HUDEP-2 (cell line): ENCODE measurements at regions not wholly inside any gene's neighbourhood (a gene's known extent, or its start where the extent isn't known, plus 50 kb on each side); places are given as distances from the start of the nearest gene placed in this dataset.
"Not testable (repeated sequence)": the region's sequence is repeated elsewhere in the genome, so short reads cannot be mapped to it uniquely, and the experiment has no call there.

Experiments used
- DNase-seq, 76 experiments: peaks; one replicate each; lab custom pipeline; 2025; ENCODE audit not compliant: unreplicated experiment in 76 of 76; lab: John Stamatoyannopoulos, UW

DNA sequence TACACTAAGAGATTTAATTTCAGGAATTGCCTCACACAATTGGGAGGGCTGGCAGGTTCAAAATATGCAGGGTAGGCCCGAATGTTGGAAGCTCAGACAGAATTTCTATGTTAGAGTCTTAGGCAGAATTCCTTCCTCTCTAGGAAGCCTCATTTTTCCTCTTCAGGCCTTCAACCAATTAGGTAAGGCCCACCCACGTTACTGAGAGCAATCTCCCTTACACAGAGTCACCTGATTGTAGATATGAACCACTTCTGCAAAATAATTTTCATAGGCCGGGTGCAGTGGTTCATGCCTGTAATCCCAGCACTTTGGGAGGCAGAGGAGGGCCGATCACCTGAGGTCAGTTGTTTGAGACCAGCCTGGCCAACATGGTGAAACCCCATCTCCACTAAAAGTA is 50.2 kb upstream of the HIVEP1 start:
- DNase-seq = no peak

DNA sequence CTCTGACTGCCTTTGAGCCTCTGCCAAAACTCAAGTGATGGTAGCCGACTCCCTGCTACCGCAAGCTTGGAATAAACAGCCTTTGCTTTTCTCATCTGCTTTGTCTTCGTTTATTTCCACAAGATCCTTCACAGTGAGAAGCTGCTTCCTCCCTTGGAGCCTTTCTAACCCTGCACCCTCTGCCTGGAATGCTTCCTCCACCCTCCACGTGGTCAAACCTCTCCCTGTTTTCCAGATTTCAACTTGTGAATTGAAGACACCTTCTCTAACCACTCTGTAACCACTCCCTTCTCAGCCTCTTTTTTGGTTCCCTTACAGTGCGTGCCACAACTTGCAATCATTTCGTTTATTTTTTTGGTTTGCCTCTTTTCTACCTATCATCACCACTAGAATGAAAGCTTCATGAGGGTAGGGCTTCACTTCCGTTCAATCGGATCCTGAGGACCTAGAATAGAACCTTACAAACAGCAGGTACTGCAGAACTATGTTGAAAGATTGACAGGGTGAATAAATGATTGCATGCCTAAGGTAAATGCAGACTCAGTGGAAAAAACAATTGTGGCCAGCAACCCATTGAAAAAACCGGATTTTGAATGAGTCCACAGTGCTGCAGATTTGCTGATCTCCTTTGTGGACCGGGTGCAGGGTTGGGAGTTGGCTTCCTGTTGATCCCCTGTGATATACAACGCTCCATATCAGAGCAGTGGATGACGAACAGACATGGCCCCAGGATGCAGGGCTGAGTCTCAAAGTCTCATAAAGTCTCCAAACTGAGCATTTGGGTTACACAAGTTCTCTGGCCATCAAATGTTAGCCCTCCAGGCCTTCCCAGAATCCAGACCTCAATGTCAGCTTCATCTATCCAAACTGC is 51.0 kb upstream of the HIVEP1 start:
- DNase-seq = no peak

DNA sequence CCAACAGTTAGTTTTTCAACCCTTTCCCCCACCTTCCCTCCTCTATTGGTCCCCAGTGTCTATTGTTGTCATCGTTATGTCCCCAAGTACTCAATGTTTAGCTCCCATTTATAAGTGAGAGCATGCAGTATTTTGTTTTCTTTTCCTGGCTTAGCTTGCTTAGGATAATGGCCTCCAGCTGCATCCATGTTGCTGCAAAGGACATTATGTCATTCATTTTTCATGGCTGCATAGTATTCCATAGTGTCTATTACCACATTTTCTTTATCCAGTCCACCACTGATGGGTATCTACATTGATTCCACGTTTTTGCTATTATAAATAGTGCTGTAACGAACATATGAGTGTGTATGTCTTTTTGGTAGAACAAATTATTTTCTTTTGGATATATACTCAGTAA is 55.3 kb upstream of the HIVEP1 start:
- no peak for DNase-seq

DNA sequence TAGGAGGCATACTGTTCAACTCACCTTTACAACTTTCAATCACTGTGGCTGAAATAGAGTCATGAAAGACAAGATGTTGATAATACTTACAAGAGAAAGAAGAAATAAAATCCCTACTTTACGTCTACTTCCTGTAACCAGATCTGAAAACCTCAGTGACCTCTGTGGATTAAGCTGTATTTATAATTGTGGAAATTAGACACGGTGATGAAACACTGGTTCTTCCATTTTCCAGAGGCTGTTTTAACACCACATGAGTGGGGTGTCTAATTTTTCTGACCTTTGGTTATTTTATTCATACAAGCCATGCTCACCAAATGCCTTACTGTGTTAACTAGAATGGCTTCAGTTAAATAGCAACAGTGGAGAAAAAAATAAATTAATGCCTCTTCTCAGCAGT is 58.5 kb upstream of the HIVEP1 start:
- DNase-seq = no peak

DNA sequence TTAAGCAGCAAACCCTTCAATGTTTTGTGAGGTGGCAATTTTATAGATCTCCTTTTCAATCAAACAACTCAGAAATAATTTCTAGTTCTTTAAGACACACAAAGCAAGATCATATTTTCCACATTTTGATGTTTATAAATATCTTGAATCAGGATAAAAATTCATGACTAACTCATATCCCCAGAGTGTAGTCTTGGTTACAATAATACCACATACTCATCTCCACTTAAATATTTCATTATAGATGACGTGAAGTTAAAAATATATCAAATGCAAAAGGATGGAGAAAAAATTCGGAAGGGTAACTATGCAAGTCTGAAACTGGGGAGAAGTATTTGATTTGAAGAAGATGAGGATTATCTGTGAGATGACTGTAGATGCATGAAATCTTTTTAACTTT is 59.8 kb upstream of the HIVEP1 start:
- no peak for DNase-seq

DNA sequence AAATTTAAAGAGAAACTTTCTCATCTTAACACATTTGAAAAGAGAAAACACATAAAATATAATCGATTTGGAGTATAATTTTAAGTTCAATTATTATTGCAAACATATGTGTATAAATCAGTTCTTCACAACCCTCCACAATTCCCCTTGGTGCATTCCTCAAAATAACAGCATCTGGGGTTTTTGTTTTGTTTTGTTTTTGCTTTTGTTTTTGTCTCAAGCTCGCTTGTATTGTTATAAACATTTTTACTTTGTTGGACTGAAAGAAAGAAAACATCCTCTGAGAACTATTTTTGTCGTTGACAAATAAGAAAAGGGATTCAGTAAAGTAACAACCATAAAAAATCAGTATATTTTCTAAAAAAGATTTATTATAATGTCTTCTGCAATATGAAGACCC is 60.2 kb upstream of the HIVEP1 start:
- no peak for DNase-seq

DNA sequence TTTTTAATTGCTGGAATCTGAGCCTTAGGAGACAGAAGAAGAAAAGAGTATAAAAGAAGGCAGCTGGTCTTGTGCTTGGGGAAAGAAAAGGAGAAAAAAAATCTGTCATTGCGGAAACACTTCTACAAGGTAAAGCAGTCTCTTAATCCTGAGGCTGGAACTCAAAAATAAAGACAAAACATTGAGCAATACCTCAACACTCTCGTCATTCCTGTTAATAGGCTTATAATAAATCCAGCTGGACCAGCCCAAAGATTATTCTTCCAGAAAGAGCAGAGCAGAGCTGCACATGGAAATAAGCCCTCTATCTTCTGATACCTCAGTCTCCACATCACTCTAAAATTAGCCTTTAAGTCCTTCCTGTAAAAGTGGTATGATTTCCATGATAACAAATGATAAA is 62.0 kb upstream of the HIVEP1 start:
- DNase-seq = no peak

DNA sequence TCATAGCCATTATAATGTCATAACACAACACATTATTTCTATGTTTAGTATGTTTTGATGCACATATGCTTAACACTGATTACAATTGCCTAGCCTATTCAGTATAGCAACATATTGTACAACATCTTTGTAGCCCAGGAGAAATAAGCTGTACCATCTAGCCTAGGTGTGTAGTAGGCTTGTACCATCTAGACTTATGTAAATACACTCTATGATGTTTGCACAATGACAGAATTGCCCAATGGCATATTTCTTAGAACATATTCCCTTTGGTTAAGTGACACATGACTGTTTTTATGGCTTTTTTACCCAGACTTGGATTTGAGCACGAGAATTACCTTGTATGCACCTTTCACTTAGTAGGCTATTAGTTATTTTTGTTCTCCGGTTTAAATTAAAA is 64.5 kb upstream of the HIVEP1 start:
- no peak for DNase-seq

DNA sequence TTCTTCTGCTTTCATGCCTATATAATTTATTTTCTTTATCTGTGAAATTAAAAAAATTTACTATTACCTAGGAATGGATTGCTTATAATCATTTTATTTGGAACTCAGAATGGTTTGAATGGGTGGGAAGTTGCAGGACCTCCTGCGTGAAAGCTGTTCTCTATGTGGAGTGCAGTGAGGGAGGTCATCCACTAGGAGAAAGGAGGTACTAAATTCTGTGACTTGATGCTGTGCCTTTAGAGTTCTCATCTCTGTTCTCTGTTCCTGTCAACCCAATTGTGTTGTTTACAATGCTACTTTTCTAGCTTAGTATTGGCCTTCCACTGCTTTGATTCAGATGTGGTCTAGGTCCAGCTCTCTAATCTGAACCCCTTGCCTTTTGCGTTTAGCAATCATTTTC is 65.0 kb upstream of the HIVEP1 start:
- DNase-seq = peak in 1 of 76 experiments; percentile 9

DNA sequence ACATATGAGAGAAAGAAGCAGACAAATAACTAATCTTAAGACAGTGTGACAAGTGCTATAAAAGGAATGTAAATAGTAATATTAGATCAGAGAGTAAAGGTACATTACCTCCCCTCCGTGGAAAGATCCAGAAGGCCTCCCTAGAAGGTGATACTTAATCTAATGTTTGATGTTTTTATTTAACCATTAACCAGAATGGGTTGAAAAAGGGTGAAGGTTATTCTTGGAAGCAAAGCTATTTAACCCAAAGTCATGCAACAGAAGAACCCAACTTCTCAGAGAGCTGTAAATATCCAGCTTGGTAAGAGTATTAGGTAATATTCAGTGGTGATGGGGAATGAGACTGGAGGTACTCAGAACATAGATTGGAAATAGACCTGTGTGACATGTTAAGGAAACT is 68.0 kb upstream of the HIVEP1 start:
- no peak for DNase-seq

DNA sequence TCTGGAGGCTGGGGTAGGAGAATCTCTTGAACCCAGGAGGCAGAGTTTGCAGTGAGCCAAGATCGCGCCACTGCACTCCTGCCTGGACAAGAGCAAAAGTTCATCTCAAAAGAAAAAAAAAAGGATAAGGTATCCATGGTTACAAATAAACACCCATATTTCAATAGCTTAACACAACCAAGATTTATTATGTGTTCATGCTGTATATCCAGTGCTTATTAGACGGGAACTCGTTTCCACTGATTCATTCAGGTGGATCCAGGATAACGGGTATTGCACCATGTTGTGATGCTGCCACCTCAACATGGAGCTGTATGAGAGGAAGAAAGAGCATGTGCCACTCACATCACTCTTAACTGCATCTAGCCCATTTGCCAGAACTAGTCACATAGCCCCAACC is 69.1 kb upstream of the HIVEP1 start:
- DNase-seq = no peak

DNA sequence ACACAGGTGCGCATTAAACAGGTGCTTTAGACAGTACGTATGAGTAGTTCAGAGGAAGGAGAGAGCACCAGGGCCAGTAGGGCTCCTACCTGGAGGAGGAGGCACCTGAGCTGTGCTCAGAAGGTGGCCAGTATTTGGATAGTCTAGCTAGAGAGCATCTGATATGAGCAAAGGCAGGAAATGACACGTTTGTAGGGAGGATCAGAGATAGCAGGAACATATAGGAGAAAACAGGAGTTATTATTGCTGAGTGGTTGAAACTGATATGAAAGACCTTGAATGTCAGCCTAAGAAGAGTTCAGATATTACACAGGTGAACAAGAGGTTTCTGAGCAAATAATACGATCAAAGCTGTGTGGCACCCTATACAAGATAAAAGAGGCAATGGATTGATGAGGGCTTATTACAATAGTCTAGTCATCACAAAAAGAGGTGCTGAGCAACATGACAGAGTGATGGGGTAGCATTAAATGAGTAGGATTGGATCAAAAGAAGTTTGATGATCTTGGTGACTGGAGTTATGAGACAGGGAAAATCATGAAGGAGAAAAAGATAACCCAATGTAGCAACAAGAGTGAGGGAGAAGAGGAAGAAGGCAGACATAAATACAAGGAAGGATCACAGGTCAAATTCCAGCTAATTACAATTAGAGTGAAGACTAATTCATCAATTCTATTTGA is 69.8 kb upstream of the HIVEP1 start:
- DNase-seq = no peak

DNA sequence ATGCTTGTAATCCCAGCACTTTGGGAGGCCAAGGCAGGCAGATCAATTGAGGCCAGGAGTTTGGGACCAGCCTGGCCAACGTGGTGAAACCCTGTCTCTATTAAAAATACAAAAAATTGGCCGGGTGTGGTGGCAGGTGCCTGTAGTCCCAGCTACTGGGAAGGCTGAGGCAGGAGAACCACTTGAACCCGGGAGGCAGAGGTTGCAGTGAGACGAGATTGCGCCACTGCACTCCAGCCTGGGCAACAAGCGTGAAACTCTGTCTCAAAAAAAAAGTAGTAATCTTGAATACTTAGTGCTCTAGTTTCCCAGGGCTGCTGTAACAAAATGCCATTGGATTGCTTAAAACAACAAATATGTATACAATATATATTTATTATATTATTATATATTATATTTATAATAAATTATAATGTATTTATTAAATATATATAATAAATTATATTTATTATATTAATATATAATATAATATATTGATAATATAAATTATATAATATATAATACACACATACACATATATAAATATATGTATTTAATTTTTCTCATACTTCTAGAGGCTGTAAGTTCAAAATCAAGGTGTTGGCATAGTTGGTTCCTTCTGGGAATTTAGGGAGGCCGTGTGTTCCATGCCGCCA is 71.5 kb upstream of the HIVEP1 start:
- not testable (repeated sequence) for DNase-seq

DNA sequence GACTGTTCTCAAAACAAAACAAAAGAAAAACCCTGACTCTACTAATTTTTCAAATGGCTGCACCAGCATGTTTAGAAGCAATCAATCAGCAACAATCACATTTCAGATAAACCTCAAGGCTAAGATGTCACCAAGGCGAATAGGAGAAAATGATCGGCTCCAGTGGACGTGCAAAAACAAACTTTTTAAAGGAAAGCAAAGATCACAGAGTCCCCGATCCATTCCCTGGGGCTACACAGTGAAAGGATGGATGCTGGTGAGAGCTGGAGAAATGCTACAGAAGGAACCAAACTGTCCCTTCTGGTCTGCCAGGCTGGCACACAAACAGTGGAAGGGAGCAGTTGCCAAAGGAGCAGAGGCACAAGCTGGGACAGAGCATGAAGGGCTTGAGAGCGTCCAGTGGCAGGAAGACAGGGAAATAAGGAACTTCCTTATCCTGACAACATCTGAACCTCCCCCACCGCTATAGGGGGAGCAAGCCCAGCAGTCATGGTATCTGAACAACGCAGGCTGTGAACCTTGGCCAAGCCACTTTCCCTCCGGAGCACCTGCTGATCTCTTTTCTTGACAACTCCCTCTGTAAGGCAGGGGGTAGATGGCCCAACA is 73.7 kb upstream of the HIVEP1 start:
- peak in 55 of 76 experiments; percentile 10 to 78 (median 40) for DNase-seq

DNA sequence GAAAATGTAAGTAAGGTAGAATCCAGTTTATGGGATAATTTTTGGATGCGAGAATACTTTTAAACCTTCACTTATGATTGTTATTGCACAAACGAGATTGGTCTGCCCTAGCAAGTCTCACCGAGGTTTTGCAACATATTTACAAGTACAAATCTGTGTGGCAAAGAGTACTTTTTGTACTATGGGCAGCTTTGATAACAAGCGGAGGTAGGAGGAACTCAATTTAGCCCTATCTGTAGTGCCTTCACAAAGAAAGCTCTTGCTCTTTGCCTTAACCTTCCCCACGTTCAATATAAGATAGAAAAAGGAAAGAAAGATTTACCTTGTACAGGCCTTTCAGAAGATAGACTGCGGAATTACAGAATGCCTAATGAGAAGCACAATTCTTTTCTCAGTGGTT is 77.5 kb upstream of the HIVEP1 start:
- DNase-seq = no peak

DNA sequence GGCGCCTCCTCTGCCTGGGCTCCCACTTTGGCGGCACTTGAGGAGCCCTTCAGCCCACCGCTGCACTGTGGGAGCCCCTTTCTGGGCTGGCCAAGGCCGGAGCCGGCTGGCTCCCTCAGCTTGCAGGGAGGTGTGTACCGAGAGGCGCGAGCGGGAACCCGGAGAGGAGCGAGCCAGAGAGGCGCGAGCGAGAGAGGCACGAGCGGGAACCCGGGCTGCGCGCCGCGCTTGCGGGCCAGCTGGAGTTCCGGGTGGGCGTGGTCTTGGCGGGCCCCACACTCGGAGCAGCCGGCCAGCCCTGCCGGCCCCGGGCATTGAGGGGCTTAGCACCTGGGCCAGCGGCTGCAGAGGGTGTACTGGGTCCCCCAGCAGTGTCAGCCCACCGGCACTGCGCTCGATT is 79.2 kb upstream of the HIVEP1 start:
- not testable (repeated sequence) for DNase-seq

DNA sequence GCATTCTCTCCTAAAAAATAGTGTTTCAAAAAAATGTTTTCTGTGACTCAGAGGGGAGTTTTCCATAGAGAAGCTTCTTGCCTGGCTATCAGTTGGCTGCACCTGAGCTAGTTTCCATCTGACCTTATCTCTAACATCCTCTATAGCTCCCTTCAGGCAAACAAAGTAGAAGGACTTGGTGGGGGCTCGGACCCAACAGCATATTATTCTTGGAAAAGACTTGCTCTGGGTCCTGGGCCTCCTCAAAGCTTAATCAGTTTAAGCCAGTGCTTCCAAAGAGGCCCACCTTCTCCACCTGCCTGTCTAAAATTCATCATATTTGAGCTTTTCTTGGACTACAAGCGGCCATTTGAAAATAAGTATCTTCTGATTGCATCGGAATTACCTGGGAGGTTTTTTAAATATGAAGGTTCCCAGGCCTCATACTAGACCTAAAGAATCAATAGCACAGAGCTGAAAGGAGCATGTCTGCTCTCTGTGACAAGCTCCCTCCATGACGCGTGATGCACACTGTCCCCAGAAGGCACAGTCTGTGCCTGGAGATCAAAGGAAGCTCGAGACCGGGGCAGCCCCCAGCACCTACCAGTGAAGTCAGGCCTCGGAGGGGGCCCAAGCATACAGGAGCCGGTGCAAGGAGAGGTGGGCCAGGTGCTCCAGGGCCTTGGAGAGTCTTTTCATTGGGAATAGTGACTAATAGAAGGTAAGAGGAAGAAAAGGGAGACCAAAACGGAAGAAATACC is 80.6 kb upstream of the HIVEP1 start:
- DNase-seq = peak in 50 of 76 experiments; percentile 13 to 84 (median 49)

DNA sequence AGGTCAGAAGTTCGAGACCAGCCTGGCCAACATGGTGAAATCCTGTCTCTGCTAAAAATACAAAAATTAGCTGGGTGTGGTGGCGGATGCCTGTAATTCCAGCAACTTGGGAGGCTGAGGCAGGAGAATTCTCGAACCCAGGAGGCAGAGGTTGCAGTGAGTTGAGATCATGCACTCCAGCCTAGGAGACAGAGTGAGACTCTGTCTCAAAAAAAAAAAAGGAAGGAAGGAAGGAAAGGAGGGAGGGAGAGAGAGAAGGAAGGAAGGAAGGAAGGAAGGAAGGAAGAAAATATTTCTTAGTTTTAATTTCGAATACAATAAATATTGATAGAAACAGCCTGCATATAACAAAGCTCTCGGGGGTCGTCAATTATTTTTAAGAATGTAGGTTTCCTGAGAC is 81.3 kb upstream of the HIVEP1 start:
- not testable (repeated sequence) for DNase-seq

DNA sequence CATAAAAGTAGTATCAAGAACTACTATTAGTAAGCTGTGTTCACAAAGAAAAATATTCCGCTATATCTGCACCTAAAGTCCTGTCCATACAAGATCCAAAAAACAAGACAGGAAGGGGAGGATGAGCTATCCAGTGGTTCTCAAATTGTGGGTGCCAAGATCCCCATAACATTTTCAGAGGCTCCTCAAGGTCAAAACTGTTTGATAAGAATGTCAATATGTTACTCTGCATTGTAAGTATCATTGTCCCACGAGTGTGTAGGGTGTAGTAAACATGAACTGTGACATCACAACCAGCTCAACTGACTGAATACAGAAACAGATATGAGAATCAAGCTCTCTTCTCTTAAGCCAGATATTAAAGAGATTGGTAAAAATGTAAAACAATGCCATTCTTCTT is 81.9 kb upstream of the HIVEP1 start:
- DNase-seq = peak in 3 of 76 experiments; percentile 10 to 15 (median 10)

DNA sequence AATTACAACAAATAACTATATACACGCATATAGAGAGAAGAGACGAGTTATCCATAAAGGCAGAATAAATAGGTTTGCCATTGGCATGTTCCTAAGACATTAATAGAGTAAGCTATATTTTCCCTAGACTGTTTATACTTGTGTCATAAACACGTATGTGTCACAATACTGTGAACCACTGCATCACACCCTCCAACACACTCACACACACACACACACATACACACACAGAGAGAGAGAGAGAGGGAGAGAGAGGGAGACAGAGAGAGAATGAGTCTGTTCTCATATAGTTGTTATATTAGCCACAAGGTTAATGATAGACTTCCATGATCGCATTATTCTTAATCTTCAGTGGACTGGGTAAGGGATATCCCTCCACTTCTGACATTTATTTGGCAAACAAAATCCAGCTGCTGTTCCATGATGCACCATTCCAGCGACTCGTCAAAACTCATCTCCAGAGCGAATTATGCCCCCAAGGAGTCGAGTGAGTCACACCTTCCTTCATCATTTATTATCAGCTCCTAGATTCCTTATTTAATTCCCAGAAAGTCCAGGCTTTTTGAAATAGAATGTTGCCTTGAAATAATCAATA is 82.8 kb upstream of the HIVEP1 start:
- no peak for DNase-seq
